Heart left ventricle (tissue), 13 donors: ENCODE measurements at regions not wholly inside any gene's neighbourhood (a gene's known extent, or its start where the extent isn't known, plus 50 kb on each side); places are given as distances from the start of the nearest gene placed in this dataset.

Experiments
- POLR2A ChIP-seq, 2 donors: fragments of 450-650 bp; IDR thresholded peaks; one replicate each; pipeline ENCODE4 v1.6.1; 2017; ENCODE audit warnings: antibody characterized with exemption in 2 of 2, mild to moderate bottlenecking in 2 of 2, moderate library complexity in 2 of 2
- TF ChIP-seq, protein P1 (sequence below), 12 donors: fragments of 200-600 bp; sonication (generic) in 4 of 12; IDR thresholded peaks; one replicate each; pipeline versions ENCODE4 v1.5.0 to v1.8.0; 2018 to 2022; ENCODE audit warnings: antibody characterized with exemption in 12 of 12, mild to moderate bottlenecking in 5 of 12
- donor health status: ischemic (EF 13 %, LVEDD 7.1; RV severe dilation, severe dysfunction).
- donor health status: DM: no; HTN: yes; CAD: no.
- donor health status: DM: no; HTN: no; CAD: no.
- donor health status: ischemic (EF 25% LVEDD 6.9; RV normal size, moderate dysfunction).
- donor health status: ischemic (EF 25% LVEDD 5.7; RV mildly dilated, moderate dysfunction).
- donor health status: ischemic (EF 35%, LVEDD 5.7; RV mildly dilated, moderate dysfunction).
- donor health status: nonischemic (EF 11% LVEDD 7.7; RV severe dilation, severe dysfunction).
- donor health status: DM: yes; HTN: yes; CAD: no.
- donor health status: PGD.
- donor health status: ischemic (EF 29% LVEDD 5.4; RV normal size, mild dysfunction).
- donor health status: nonischemic (EF 23%, LVEDD 6.1; RV moderate dilation, normal function).

DNA sequence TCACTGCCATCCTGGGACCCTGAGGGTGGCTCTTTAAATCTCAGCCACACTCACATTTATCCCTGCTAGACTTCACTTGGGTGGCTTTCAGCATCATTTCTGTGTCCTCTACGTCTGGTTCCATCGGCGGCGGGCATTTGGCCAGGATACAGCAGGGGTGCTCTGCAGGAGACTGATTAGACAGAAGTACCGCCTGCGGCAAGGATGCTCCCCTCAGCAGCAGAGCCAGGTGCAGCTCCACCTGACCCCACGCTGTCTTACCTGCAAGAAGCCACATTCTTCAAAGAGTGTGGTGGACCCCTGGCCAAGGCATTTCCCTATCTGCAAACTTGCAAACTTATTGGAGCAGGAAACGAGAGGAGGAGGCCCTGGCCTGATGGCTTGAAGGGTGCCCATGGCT, 309.8 kb upstream of the IRX4 start:
- TF ChIP-seq, protein P1, sequence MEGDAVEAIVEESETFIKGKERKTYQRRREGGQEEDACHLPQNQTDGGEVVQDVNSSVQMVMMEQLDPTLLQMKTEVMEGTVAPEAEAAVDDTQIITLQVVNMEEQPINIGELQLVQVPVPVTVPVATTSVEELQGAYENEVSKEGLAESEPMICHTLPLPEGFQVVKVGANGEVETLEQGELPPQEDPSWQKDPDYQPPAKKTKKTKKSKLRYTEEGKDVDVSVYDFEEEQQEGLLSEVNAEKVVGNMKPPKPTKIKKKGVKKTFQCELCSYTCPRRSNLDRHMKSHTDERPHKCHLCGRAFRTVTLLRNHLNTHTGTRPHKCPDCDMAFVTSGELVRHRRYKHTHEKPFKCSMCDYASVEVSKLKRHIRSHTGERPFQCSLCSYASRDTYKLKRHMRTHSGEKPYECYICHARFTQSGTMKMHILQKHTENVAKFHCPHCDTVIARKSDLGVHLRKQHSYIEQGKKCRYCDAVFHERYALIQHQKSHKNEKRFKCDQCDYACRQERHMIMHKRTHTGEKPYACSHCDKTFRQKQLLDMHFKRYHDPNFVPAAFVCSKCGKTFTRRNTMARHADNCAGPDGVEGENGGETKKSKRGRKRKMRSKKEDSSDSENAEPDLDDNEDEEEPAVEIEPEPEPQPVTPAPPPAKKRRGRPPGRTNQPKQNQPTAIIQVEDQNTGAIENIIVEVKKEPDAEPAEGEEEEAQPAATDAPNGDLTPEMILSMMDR (IDR thresholded peaks at IDR 0.05), result no peak
- TF ChIP-seq POLR2A (IDR thresholded peaks at IDR 0.05), result no peak
